ENCODE measurements at regions not wholly inside any gene's neighbourhood (a gene's known extent, or its start where the extent isn't known, plus 50 kb on each side); places are given as distances from the start of the nearest gene placed in this dataset.

- no peak for TF ChIP-seq EZH2 (IDR thresholded peaks at IDR 0.05; ENCODE audit: borderline replicate concordance, low read length)
- TF ChIP-seq CTCF (IDR thresholded peaks at IDR 0.05; ENCODE audit: low read length) = no peak
These were observed 152.6 kb downstream of the PTPN20 start for GRCh38 chr10:47063858-47064257.

DNA sequence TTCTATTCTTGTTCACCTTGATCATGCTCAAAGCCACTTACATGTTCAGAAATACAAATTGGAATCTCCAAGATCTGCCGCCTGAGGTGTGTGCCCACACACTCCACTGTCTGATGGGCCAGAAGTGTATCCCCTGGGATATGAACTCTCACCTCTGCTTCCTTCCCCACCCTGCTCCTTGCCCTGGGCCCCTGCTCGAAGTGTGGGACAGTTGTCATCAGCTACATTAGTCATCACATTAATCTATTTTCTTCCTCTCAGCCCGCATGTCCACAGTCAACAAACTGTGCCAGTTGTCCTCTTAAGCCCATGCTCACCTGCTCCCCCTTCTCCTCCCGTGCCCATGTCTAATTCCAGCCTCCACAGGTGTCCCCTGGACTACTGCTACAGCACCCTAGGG lies 154.7 kb downstream of the PTPN20 start:
- no peak overlapping the region for H3K27ac ChIP-seq (ENCODE audit: low read depth, low read length, poor library complexity, severe bottlenecking)
- TF ChIP-seq CTCF (IDR thresholded peaks at IDR 0.05; ENCODE audit: low read length) (no peak), EZH2 (IDR thresholded peaks at IDR 0.05; ENCODE audit: borderline replicate concordance, low read length) (no peak)
- no peaks in the 10 kb centered on the region for H3K27me3 ChIP-seq (ENCODE audit: insufficient read depth, low read length)
- H3F3A ChIP-seq (ENCODE audit: insufficient read depth, low read length) = no peaks in the 10 kb centered on the region
- H3K4me3 ChIP-seq (ENCODE audit: low read depth, low read length, poor library complexity, severe bottlenecking) = no peak overlapping the region
- H2AFZ ChIP-seq (ENCODE audit: low read length) = no peak overlapping the region
- no peak overlapping the region for H3K9ac ChIP-seq (ENCODE audit: low read length)
- H3K36me3 ChIP-seq (ENCODE audit: insufficient read depth, low read length) = no peaks in the 10 kb centered on the region
- no peaks in the 10 kb centered on the region for H3K9me3 ChIP-seq (ENCODE audit: low read length)
- H3K4me2 ChIP-seq (ENCODE audit: low read length) = no peak overlapping the region
- H3K4me1 ChIP-seq (ENCODE audit: insufficient read depth, low read length, severe bottlenecking) = no peaks in the 10 kb centered on the region
- H4K20me1 ChIP-seq (ENCODE audit: insufficient read depth, low read length) = no peaks in the 10 kb centered on the region
- H3K9me2 ChIP-seq (ENCODE audit: low read depth, low read length) = no peaks in the 10 kb centered on the region
- no peaks in the 10 kb centered on the region for H3K79me2 ChIP-seq (ENCODE audit: insufficient read depth, low read length)

More at GRCh38 chr10:47063858-47064257, 152.6 kb downstream of the PTPN20 start:
- H3K4me1 ChIP-seq (ENCODE audit: insufficient read depth, low read length, severe bottlenecking) = no peaks in the 10 kb centered on the region
- no peaks in the 10 kb centered on the region for H3K36me3 ChIP-seq (ENCODE audit: insufficient read depth, low read length)
- H3K79me2 ChIP-seq (ENCODE audit: insufficient read depth, low read length) = no peaks in the 10 kb centered on the region
- no peak overlapping the region for H2AFZ ChIP-seq (ENCODE audit: low read length)
- H3K4me2 ChIP-seq (ENCODE audit: low read length) = no peak overlapping the region
- no peaks in the 10 kb centered on the region for H3F3A ChIP-seq (ENCODE audit: insufficient read depth, low read length)
- H4K20me1 ChIP-seq (ENCODE audit: insufficient read depth, low read length) = no peaks in the 10 kb centered on the region
- no peak overlapping the region for H3K9ac ChIP-seq (ENCODE audit: low read length)
- H3K4me3 ChIP-seq (ENCODE audit: low read depth, low read length, poor library complexity, severe bottlenecking) = no peak overlapping the region
- H3K9me2 ChIP-seq (ENCODE audit: low read depth, low read length) = no peaks in the 10 kb centered on the region
- no peaks in the 10 kb centered on the region for H3K9me3 ChIP-seq (ENCODE audit: low read length)
- peaks cover 5% of the 10 kb centered on the region; the same call in 1 of the 2 replicates for H3K27me3 ChIP-seq (ENCODE audit: insufficient read depth, low read length)
- no peak overlapping the region for H3K27ac ChIP-seq (ENCODE audit: low read depth, low read length, poor library complexity, severe bottlenecking)

DNA sequence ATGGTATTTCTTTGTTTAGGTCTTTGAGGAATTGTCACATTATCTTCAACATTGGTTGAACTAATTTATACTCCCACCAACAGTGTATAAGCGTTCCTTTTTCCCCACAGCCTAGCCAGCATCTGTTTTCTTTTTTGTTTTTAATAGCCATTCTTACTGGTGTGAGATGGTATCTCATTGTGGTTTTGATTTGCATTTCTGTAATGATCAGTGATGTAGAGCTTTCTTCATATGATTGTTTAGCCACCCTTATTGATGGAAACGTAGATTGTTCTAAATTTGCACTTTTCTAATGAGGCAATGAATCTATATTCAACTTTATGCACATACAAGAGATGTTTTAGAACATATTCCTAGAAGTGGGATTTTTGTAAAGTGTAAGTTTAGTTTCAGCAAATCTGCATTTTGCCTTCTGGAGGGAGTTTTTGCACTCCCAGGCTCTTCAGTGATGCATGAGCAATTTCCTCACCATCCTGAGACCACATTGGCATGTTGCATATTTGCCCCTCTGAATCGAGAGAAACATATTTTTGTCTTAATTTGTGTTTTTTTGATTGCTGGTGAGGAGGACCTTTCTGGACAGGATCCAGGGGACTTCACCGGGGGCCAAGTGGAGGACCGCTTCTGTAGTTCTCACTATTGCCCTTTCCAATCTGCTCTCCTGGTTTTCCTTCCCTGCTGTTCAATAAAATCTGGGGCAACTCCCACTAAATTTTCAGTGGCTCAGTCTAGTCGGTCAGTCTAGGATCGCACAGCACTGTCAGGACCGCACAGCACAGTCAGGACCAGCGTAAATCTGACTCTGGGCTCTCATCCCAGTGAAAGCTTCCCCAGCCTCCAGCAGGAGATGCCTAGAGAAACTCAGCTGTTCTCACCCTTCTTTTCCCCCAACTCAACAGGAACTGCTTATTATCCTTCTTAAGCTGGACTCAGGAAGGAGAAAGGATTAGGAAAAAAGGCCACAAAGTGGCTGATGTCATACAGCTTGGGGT lies 157.0 kb downstream of the PTPN20 start:
- no peak for TF ChIP-seq EZH2 (IDR thresholded peaks at IDR 0.05; ENCODE audit: borderline replicate concordance, low read length)
- no peak for TF ChIP-seq CTCF (IDR thresholded peaks at IDR 0.05; ENCODE audit: low read length)
- no peak overlapping the region for H3K4me3 ChIP-seq (ENCODE audit: low read depth, low read length, poor library complexity, severe bottlenecking)
- no peaks in the 10 kb centered on the region for H4K20me1 ChIP-seq (ENCODE audit: insufficient read depth, low read length)
- H3K36me3 ChIP-seq (ENCODE audit: insufficient read depth, low read length) = no peaks in the 10 kb centered on the region
- no peaks in the 10 kb centered on the region for H3K9me3 ChIP-seq (ENCODE audit: low read length)
- H3K4me2 ChIP-seq (ENCODE audit: low read length) = no peak overlapping the region
- no peaks in the 10 kb centered on the region for H3K79me2 ChIP-seq (ENCODE audit: insufficient read depth, low read length)
- no peaks in the 10 kb centered on the region for H3K9me2 ChIP-seq (ENCODE audit: low read depth, low read length)
- no peaks in the 10 kb centered on the region for H3F3A ChIP-seq (ENCODE audit: insufficient read depth, low read length)
- H3K4me1 ChIP-seq (ENCODE audit: insufficient read depth, low read length, severe bottlenecking) = no peaks in the 10 kb centered on the region
- H3K27me3 ChIP-seq (ENCODE audit: insufficient read depth, low read length) = no peaks in the 10 kb centered on the region
- no peak overlapping the region for H2AFZ ChIP-seq (ENCODE audit: low read length)
- H3K9ac ChIP-seq (ENCODE audit: low read length) = no peak overlapping the region
- H3K27ac ChIP-seq (ENCODE audit: low read depth, low read length, poor library complexity, severe bottlenecking) = no peak overlapping the region
